ENCODE measurements at regions not wholly inside any gene's neighbourhood (a gene's known extent, or its start where the extent isn't known, plus 50 kb on each side); places are given as distances from the start of the nearest gene placed in this dataset.

- Histone ChIP-seq H3K27ac (no peak overlapping the region), H3K9me3 (no peaks in the 10 kb centered on the region), H3K36me3 (no peaks in the 10 kb centered on the region), H3K4me3 (no peak overlapping the region), H3K27me3 (no peaks in the 10 kb centered on the region), H3K4me1 (no peaks in the 10 kb centered on the region)
- no peak for DNase-seq
- 59 to 65% methylated on average over 1 of the region's 1 CpG for WGBS, 2 donors
- TF ChIP-seq CTCF (IDR thresholded peaks at IDR 0.05), result no peak
- TF ChIP-seq POLR2A (IDR thresholded peaks at IDR 0.05), result no peak
- intact Hi-C loops (cut with DNase I), result no loop called here
These were observed 230.8 kb upstream of the RND3 start for GRCh38 chr2:150718280-150718679.

GRCh38 chr2:150716186-150716585, 228.7 kb upstream of the RND3 start:
- Histone ChIP-seq H3K4me1 (no peaks in the 10 kb centered on the region), H3K27ac (no peak overlapping the region)
- DNase-seq, result no peak

GRCh38 chr2:150715501-150715900, 228.0 kb upstream of the RND3 start:
- intact Hi-C loops (cut with DNase I), result no loop called here
- 79 to 87% methylated on average over 4 of the region's 4 CpGs for WGBS, 2 donors
- H3K36me3 ChIP-seq, result no peaks in the 10 kb centered on the region
- no peak overlapping the region for H3K27ac ChIP-seq
- no peak overlapping the region for H3K4me3 ChIP-seq
- DNase-seq, result no peak
- H3K4me1 ChIP-seq, result no peaks in the 10 kb centered on the region
- TF ChIP-seq POLR2A (IDR thresholded peaks at IDR 0.05) (no peak), CTCF (IDR thresholded peaks at IDR 0.05) (no peak)
- no peaks in the 10 kb centered on the region for H3K27me3 ChIP-seq
- H3K9me3 ChIP-seq, result no peaks in the 10 kb centered on the region

More at GRCh38 chr2:150716186-150716585, 228.7 kb upstream of the RND3 start:
- Histone ChIP-seq H3K9me3 (no peaks in the 10 kb centered on the region), H3K27me3 (no peaks in the 10 kb centered on the region), H3K36me3 (no peaks in the 10 kb centered on the region), H3K4me3 (no peak overlapping the region)
- TF ChIP-seq CTCF (IDR thresholded peaks at IDR 0.05) (no peak), POLR2A (IDR thresholded peaks at IDR 0.05) (no peak)
- WGBS, 2 donors, result 33 to 41% methylated on average over 1 of the region's 1 CpG
- intact Hi-C loops (cut with DNase I), result no loop called here

GRCh38 chr2:150710916-150711315, 223.4 kb upstream of the RND3 start:
- Histone ChIP-seq H3K4me1 (no peaks in the 10 kb centered on the region), H3K27ac (no peak overlapping the region), H3K9me3 (no peaks in the 10 kb centered on the region), H3K36me3 (no peaks in the 10 kb centered on the region), H3K4me3 (no peak overlapping the region), H3K27me3 (no peaks in the 10 kb centered on the region)
- intact Hi-C loops (cut with DNase I), result no loop called here
- no peak for TF ChIP-seq POLR2A (IDR thresholded peaks at IDR 0.05)
- no peak for TF ChIP-seq CTCF (IDR thresholded peaks at IDR 0.05)
- 71 to 77% methylated on average over 2 of the region's 2 CpGs for WGBS, 2 donors
- DNase-seq, result no peak

GRCh38 chr2:150710041-150710440, 222.6 kb upstream of the RND3 start:
- DNase-seq, result no peak
- no peaks in the 10 kb centered on the region for H3K4me1 ChIP-seq
- intact Hi-C loops (cut with DNase I), result no loop called here
- H3K27ac ChIP-seq, result no peak overlapping the region
- no peak for TF ChIP-seq CTCF (IDR thresholded peaks at IDR 0.05)
- TF ChIP-seq POLR2A (IDR thresholded peaks at IDR 0.05), result no peak
- 70 to 72% methylated on average over 3 of the region's 3 CpGs for WGBS, 2 donors
- no peaks in the 10 kb centered on the region for H3K36me3 ChIP-seq
- no peaks in the 10 kb centered on the region for H3K9me3 ChIP-seq
- H3K4me3 ChIP-seq, result no peak overlapping the region
- no peaks in the 10 kb centered on the region for H3K27me3 ChIP-seq

All from esophagus squamous epithelium (tissue), 5 donors.